GM12891 (cell line): ENCODE measurements at regions not wholly inside any gene's neighbourhood (a gene's known extent, or its start where the extent isn't known, plus 50 kb on each side); places are given as distances from the start of the nearest gene placed in this dataset.

Experiments
- DNase-seq: peaks from one replicate; pipeline ENCODE4 v3.0.0; 2011; ENCODE audit warnings: low spot score; ENCODE audit not compliant: insufficient read length
- FAIRE-seq: peaks from 2 replicates; lab custom pipeline; 2011; peaks lifted over from hg19 to GRCh38; lab: Jason Lieb, UNC
- PAX5 ChIP-seq: IDR thresholded peaks from 2 replicates; pipeline ENCODE4 v1.6.1; 2011; ENCODE audit warnings: low read length, moderate library complexity, mild to moderate bottlenecking; ENCODE audit not compliant: insufficient read depth, severe bottlenecking
- POLR2A ChIP-seq: IDR thresholded peaks from 2 replicates; pipeline ENCODE4 v1.6.1; 2011; ENCODE audit warnings: low read depth, low read length, control low read depth
- POLR2AphosphoS5 ChIP-seq: IDR thresholded peaks from 2 replicates; pipeline ENCODE4 v1.6.1; 2011; ENCODE audit warnings: low read depth, low read length, control low read depth
- POU2F2 ChIP-seq: IDR thresholded peaks from 2 replicates; pipeline ENCODE4 v1.6.1; 2011; ENCODE audit warnings: low read depth, mild to moderate bottlenecking, control low read depth, low read length, moderate library complexity
- SPI1 ChIP-seq: IDR thresholded peaks from 2 replicates; pipeline ENCODE4 v1.6.1; 2011; ENCODE audit warnings: low read depth, low read length, control low read depth
- TAF1 ChIP-seq: IDR thresholded peaks from 2 replicates; pipeline ENCODE4 v1.6.1; 2011; ENCODE audit warnings: low read depth, low read length, control low read depth

DNA sequence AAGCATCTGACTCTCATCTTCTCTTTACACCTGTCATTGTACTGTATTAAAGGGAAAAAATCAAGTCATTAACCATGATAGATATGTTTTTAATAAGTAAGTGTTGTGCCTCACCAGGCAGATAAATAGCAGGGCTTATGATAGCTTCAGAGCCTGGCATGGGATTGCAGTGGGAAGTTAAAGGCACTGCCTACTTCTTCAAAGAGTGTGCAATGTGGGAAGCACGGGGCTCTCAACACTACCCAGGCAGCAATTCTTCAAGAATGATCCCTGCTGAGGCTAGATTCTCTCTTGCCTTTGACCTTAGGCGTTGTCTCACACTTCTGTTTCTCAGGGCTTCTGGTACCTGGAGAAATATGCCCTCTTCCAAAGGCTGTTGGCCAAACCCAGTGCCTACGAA lies 297.3 kb downstream of the MAF start:
- DNase-seq, result no peak
- no peak for FAIRE-seq
- no peak for TF ChIP-seq SPI1
- TF ChIP-seq PAX5, result no peak
- no peak for TF ChIP-seq POLR2AphosphoS5
- TF ChIP-seq POLR2A, result no peak
- no peak for TF ChIP-seq POU2F2
- TF ChIP-seq TAF1, result no peak

DNA sequence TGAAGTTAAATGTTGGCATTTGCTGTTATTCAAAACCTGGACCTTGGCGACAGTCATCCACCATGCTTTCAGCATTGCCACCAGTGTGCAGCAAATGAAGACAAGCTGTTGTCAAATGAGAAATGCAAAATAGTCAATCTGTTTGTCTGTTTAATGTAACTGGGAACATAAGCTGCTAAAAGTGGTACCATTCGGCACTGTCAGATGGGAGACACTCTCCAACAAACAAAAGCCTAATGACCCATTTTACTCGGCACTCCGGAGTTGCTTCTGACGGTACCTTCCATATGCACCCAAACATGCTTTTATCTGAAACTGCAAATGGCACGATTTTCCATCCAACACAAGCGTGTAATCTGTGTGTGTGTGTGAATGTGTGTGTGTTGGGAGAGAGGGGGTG lies 297.8 kb downstream of the MAF start:
- TF ChIP-seq POLR2A (no peak), SPI1 (no peak), PAX5 (no peak), TAF1 (no peak)
- FAIRE-seq (no peak), DNase-seq (no peak)

DNA sequence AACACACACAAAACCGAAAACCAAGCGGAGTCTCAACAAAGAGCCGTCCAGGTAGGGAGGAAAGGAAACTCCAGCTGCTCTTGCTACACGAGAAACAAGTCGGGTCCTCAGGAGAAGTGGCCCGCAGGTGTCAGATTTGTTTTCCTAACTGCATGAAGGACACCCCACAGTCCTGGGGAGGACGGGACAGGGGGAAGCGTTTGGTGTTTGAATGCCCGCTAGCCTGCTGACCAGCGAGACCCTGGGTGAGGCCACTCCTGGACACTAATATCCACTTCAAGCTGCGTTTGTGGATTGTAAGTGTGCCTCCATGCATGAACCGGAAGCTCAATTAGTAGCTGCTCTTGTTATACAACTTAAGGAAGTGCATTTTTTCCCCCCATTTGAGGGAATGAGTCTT lies 299.5 kb downstream of the MAF start:
- DNase-seq (no peak), FAIRE-seq (no peak)
- TF ChIP-seq POU2F2 (no peak), POLR2AphosphoS5 (no peak), POLR2A (no peak), TAF1 (no peak), SPI1 (no peak), PAX5 (no peak)

DNA sequence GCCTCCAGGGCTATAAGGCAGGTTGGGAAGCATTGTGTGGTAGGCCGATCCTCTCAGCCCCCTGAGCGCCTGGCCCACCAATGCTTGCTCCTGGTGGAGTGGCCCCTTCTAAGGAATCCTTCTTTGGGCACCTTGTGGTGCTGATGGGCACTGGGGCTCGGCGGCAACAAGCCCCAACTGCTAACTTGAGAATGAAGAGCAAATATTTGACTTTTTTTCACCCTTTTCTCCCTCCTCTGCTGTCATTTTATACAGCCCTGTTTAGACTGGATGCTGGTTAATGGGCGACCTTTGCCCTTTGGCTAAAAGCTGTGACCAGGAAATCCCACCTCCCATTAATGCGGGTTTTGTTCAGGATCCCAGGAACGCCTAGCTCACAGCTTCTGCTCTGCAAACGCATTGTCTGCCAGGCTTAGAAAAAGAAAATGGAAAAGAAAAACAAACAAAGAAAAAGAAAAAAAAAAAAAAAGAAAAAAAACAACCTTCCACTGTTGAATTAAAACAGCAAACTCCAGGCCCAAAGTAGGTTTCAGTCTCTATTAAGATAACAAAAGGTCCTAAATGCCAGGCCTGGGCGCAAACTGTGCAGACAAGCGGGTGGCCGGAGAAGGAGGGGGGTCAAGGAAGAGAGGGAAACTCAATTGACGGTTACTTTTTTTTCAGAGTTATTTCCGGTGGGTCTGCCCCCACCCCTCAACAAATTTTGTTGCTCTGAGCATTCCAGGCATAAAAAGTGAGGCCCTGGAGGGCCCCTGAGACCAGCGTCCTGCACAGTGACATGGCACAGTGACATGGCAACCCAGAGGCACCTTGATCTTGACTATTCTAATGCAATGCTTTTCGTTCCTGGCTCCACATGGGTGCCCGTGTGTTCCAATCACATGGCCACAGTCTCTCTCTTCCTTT lies 301.4 kb downstream of the MAF start:
- FAIRE-seq (no peak), DNase-seq (no peak)
- no peak for TF ChIP-seq POLR2A
- no peak for TF ChIP-seq POU2F2
- TF ChIP-seq TAF1, result no peak
- no peak for TF ChIP-seq POLR2AphosphoS5
- no peak for TF ChIP-seq SPI1
- TF ChIP-seq PAX5, result no peak

DNA sequence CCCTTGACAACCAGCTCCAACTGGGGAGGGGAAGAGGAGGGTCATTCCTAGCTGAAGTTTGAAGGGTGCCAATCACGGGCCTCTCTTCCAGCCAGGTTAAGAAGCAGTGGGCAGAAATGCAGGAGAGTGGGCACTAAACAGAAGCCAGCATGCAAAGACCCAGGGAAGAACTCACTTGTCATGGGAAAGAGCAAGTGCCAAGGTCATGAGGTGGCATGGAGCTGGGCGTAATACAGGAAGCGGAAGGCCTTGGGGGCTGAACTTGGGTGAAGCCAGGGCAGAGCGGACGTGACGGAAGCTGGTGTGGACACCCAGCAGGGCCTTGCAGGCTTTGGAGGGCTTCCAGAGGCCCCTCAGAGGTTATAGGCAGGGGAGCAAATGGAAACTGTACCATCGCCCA lies 302.1 kb downstream of the MAF start:
- no peak for TF ChIP-seq TAF1
- no peak for FAIRE-seq
- DNase-seq, result no peak

DNA sequence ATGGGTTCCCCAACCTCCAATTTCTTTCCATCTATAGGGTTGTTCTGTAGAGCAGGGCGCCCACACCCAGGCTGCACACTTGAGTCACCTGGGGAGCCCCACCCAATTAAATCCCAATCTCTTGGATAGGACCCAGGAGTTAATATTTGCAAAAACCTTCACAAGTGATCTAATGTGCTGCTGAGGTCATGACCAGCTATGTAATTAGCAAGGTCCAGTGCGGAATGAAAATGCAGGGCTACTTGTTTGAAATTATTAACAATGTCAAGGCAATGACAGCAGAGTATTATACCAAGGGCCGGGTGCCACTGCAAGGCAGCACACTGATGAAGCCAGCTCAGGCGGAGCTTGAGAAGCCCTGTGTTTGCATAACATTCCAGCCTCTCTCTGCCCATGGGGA lies 302.7 kb downstream of the MAF start:
- DNase-seq (no peak), FAIRE-seq (no peak)
- TF ChIP-seq PAX5, result no peak
- no peak for TF ChIP-seq TAF1
- no peak for TF ChIP-seq SPI1
- no peak for TF ChIP-seq POU2F2
- TF ChIP-seq POLR2A, result no peak
- TF ChIP-seq POLR2AphosphoS5, result no peak

DNA sequence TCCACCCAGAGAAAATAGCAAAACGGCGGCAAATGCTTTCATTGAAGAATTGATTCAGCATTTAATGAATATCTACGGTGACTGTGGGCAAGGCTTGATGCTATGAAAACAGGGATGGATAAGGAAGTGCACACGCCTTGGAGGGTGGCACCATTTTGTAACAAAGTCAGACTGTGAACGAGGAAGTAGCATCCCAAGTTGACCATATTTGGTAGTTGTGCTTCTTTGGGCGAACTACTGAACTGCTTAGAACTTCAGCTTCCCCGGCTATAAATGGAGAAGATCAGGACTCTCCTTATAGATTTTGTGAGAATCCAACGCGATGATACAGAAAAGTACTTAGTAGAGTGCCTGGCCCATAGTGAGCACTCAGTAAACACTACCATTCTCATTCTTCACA lies 303.2 kb downstream of the MAF start:
- TF ChIP-seq POU2F2 (no peak), PAX5 (no peak), SPI1 (no peak), POLR2A (no peak), TAF1 (no peak), POLR2AphosphoS5 (no peak)
- FAIRE-seq (no peak), DNase-seq (no peak)

DNA sequence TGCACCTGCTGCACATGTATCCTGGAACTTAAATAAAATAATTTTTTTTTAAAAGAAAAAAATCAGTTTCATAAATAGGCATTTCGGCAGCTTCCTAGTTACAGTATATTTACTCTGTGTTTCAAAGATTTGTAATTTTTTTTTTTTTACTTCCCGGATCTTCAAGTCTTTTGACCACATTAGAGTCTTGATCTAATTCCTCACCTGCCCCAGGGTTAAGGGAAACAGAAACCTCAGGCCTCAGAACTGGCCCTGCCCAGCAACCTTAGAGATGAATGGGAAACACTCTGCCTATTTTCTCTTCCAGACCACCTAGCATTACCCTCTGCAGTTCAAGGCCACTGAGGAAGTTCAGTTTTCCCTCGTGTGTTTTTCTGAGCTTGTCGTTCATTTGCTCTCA lies 304.0 kb downstream of the MAF start:
- no peak for FAIRE-seq

DNA sequence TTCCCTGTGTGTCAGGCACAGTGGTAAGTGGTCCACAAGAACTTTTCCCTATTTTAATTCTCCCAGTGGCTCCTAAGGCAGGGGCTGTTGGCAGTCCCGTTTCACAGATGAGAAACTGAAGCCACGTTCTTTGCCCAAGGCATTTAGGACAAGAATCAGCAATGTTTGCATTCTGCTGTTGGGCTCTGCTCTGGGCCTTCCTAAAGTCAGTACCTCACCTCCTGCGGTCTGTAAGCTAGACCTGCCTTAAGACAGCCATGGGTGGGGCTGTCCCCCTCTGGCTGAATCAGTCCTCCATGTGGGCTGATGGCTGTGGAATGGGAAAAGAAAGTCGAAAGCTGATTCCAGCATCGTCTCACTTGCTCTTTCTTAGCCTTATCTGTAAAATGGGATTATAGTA lies 304.8 kb downstream of the MAF start:
- FAIRE-seq (no peak), DNase-seq (no peak)
- no peak for TF ChIP-seq PAX5
- no peak for TF ChIP-seq SPI1
- TF ChIP-seq POU2F2, result no peak
- TF ChIP-seq POLR2A, result no peak
- TF ChIP-seq TAF1, result no peak
- TF ChIP-seq POLR2AphosphoS5, result no peak

More for the DNA sequence above, 304.0 kb downstream of the MAF start:
- TF ChIP-seq PAX5, result no peak
- no peak for TF ChIP-seq POLR2AphosphoS5
- no peak for TF ChIP-seq SPI1
- TF ChIP-seq TAF1, result no peak
- no peak for TF ChIP-seq POU2F2
- TF ChIP-seq POLR2A, result no peak
- DNase-seq, result no peak

DNA sequence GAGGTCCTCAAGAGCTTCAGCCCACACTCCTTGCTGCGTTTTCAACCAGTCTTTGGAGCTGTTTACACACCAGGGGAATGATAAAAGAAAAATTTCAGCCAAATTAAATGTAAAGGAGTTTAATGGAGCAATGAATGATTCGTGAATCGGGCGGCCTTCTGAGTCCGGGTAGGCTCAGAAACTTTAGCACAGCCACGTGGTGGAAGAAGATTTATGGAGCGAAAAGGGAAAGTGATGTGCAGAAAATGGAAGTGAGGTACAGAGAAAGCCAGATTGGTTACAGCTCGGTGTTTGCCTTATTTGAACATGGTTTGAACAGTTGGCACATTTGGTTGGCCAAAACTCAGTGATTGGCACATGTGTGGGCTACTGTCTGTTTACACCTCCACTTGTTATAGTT lies 305.4 kb downstream of the MAF start:
- no peak for DNase-seq
- TF ChIP-seq PAX5 (no peak), POU2F2 (no peak), POLR2AphosphoS5 (no peak), TAF1 (no peak), SPI1 (no peak), POLR2A (no peak)
- no peak for FAIRE-seq
